Neuronal stem cell (in vitro differentiated cells): ENCODE measurements at regions not wholly inside any gene's neighbourhood (a gene's known extent, or its start where the extent isn't known, plus 50 kb on each side); places are given as distances from the start of the nearest gene placed in this dataset. TPM values are rescaled to one million over a fixed set of nuclear protein-coding genes. Genes with fewer than 3 reads are reported as not detected.

Experiments used
- DNase-seq: peaks from one replicate; pipeline ENCODE4 v3.0.0-alpha.2; 2013; ENCODE audit warnings: low spot score
- H2AFZ ChIP-seq: one replicate; pipeline ENCODE4 v1.6.1; 2013; ENCODE audit warnings: mild to moderate bottlenecking, low read length, inconsistent platforms
- H2AK5ac ChIP-seq: 2 replicates; pipeline ENCODE4 v1.6.1; 2013; ENCODE audit warnings: low read depth, mild to moderate bottlenecking, inconsistent platforms, low read length, moderate library complexity, mixed read lengths
- H2BK120ac ChIP-seq: 2 replicates; pipeline ENCODE4 v1.6.1; 2013; ENCODE audit warnings: low read depth, mild to moderate bottlenecking, inconsistent platforms, low read length, moderate library complexity, mixed read lengths
- H2BK12ac ChIP-seq: one replicate; pipeline ENCODE4 v1.6.1; 2013; ENCODE audit warnings: low read length, inconsistent platforms
- H2BK15ac ChIP-seq: 2 replicates; pipeline ENCODE4 v1.6.1; 2013; ENCODE audit warnings: mild to moderate bottlenecking, low read length, inconsistent platforms, mixed read lengths
- H2BK5ac ChIP-seq: one replicate; pipeline ENCODE4 v1.6.1; 2013; ENCODE audit warnings: inconsistent platforms, mild to moderate bottlenecking, low read length, moderate library complexity
- H3K14ac ChIP-seq: one replicate; pipeline ENCODE4 v1.6.1; 2013; ENCODE audit warnings: low read length, inconsistent platforms
- H3K18ac ChIP-seq: 2 replicates; pipeline ENCODE4 v1.6.1; 2013; ENCODE audit warnings: low read length, inconsistent platforms
- H3K23ac ChIP-seq: 2 replicates; pipeline ENCODE4 v1.6.1; 2013; ENCODE audit warnings: low read depth, mild to moderate bottlenecking, mixed read lengths, low read length, inconsistent platforms; ENCODE audit not compliant: poor library complexity
- H3K27ac ChIP-seq: replicated peaks from 3 replicates; pipeline ENCODE4 v1.5.1; 2013; ENCODE audit warnings: low read length, inconsistent platforms
- H3K27me3 ChIP-seq, 3 experiments: 2 replicates each; pipeline ENCODE4 v1.6.1; 2013; ENCODE audit warnings: low read length in 3 of 3, mild to moderate bottlenecking in 2 of 3, inconsistent platforms in 1 of 3, low read depth in 1 of 3, mixed read lengths in 1 of 3, moderate library complexity in 1 of 3; ENCODE audit not compliant: control insufficient read depth in 3 of 3, insufficient read depth in 3 of 3
- H3K36me3 ChIP-seq, 2 donors: replicated peaks in 1 of 2; 2 replicates each; pipeline ENCODE4 v1.6.1; 2013; ENCODE audit warnings: low read length in 2 of 2; ENCODE audit not compliant: control insufficient read depth in 2 of 2, insufficient read depth in 2 of 2
- H3K4ac ChIP-seq: 2 replicates; pipeline ENCODE4 v1.6.1; 2013; ENCODE audit warnings: inconsistent platforms, mild to moderate bottlenecking, low read length, moderate library complexity
- H3K4me1 ChIP-seq, 2 donors: 1 replicate in 1 of 2; 2 replicates in 1 of 2; pipeline ENCODE4 v1.6.1; 2013; ENCODE audit warnings: low read length in 2 of 2, low read depth in 1 of 2; ENCODE audit not compliant: control insufficient read depth in 2 of 2, insufficient read depth in 1 of 2
- H3K4me2 ChIP-seq: one replicate; pipeline ENCODE4 v1.6.1; 2013; ENCODE audit warnings: mild to moderate bottlenecking, low read length, inconsistent platforms; ENCODE audit not compliant: insufficient read depth, poor library complexity, severe bottlenecking
- H3K4me3 ChIP-seq, 2 donors: 2 replicates each; pipeline ENCODE4 v1.5.1; 2013; ENCODE audit warnings: low read length in 2 of 2, mild to moderate bottlenecking in 2 of 2, inconsistent platforms in 1 of 2, moderate library complexity in 1 of 2
- H3K79me1 ChIP-seq: one replicate; pipeline ENCODE4 v1.6.1; 2013; ENCODE audit warnings: low read depth, mild to moderate bottlenecking, inconsistent platforms, low read length, moderate library complexity
- H3K9ac ChIP-seq: one replicate; pipeline ENCODE4 v1.6.1; 2013; ENCODE audit warnings: mild to moderate bottlenecking, low read depth, low read length, inconsistent platforms; ENCODE audit not compliant: poor library complexity
- H3K9me3 ChIP-seq, 2 donors: replicated peaks in 1 of 2; 2 replicates each; pipeline versions ENCODE3 to v1.6.1; 2013; ENCODE audit warnings: low read length in 2 of 2, mild to moderate bottlenecking in 2 of 2, inconsistent platforms in 1 of 2, low read depth in 1 of 2, mixed read lengths in 1 of 2, moderate library complexity in 1 of 2; ENCODE audit not compliant: control insufficient read depth in 2 of 2, insufficient read depth in 1 of 2
- H4K8ac ChIP-seq: one replicate; pipeline ENCODE4 v1.6.1; 2013; ENCODE audit warnings: low read depth, mild to moderate bottlenecking, inconsistent platforms, low read length, moderate library complexity
- H4K91ac ChIP-seq: one replicate; pipeline ENCODE4 v1.6.1; 2013; ENCODE audit warnings: low read length, low read depth, mild to moderate bottlenecking, inconsistent platforms; ENCODE audit not compliant: poor library complexity
- WGBS, 2 donors: extraction: QIAGEN DNeasy Blood & Tissue Kit; methylation state at CpG; one replicate each; pipeline ENCODE4 v1.1.7; 2013; ENCODE audit warnings: missing lambda C conversion rate in 2 of 2, mixed read lengths in 1 of 2; ENCODE audit not compliant: insufficient read length in 2 of 2, insufficient replicate concordance in 1 of 2; ENCODE audit errors: extremely low coverage in 2 of 2; 5-methylcytosine and 5-hydroxymethylcytosine counted together
- small RNA-seq: library from polyadenylated mRNA; stranded (forward); fragments of <200 nt; extraction: miRNeasy Mini kit (QIAGEN cat#:217004); gene quantifications from one replicate; pipeline ENCODE3, GENCODE V24; 2013; ENCODE audit not compliant: insufficient read depth

GRCh38 chr11:130819625-130820024 lies 96.7 kb downstream of the SNX19 start:
- H2BK15ac ChIP-seq = no peak overlapping the region
- no peak overlapping the region for H2BK5ac ChIP-seq
- H3K27ac ChIP-seq = no peak overlapping the region
- no peaks in the 10 kb centered on the region for H3K27me3 ChIP-seq
- H3K14ac ChIP-seq = no peak overlapping the region
- H4K8ac ChIP-seq = no peak overlapping the region
- no peak overlapping the region for H3K18ac ChIP-seq
- no peak overlapping the region for H3K4me2 ChIP-seq
- H3K79me1 ChIP-seq = no peaks in the 10 kb centered on the region
- no peaks in the 10 kb centered on the region for H3K36me3 ChIP-seq
- no peak overlapping the region for H3K9ac ChIP-seq
- no peak overlapping the region for H4K91ac ChIP-seq
- H2AK5ac ChIP-seq = no peak overlapping the region
- no peak overlapping the region for H2BK12ac ChIP-seq
- no peaks in the 10 kb centered on the region for H3K9me3 ChIP-seq
- H3K4me1 ChIP-seq = peaks cover 2 to 7% of the 10 kb centered on the region in 2 donors
- no peak overlapping the region for H3K23ac ChIP-seq
- no peak overlapping the region for H2BK120ac ChIP-seq
- no peak overlapping the region for H3K4me3 ChIP-seq
- no peak overlapping the region for H3K4ac ChIP-seq
- DNase-seq = no peak
- no CpG with 5 or more reads among the region's 6 CpGs for WGBS, 2 donors
- peak overlapping the region; percentile 7 for H2AFZ ChIP-seq

Small RNAs in the stretch of these regions (small RNA-seq; reads per million reads assigned to genes)
- gene AP004371.1 (not detected), gene MIR8052 (not detected)
